ENCODE measurements at regions not wholly inside any gene's neighbourhood (a gene's known extent, or its start where the extent isn't known, plus 50 kb on each side); places are given as distances from the start of the nearest gene placed in this dataset.
"Not testable (repeated sequence)": the region's sequence is repeated elsewhere in the genome, so short reads cannot be mapped to it uniquely, and the experiment has no call there.

DNA sequence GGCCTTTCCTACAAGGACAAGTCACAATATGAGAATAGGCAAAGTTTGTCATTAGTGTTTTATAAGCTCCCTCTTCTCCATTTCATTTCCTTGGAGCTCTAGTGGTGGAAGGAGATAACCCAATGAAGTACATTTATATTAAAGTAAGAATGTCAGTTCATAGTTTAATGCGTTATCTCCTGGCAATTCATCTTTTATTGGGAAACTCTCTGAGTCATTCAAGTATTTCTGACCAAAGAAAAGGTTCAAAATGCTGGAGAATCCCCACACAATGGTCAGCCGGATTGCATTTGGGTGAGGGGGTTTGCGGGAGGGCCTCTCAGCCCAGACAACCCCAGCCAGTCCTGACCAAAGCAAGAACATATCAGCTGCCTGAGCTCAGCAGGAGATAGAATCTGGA is 321.5 kb upstream of the NRP1 start:
- no peak for DNase-seq (ENCODE audit: low spot score)

GRCh38 chr10:33655165-33655815 is 320.8 kb upstream of the NRP1 start:
- DNase-seq (ENCODE audit: low spot score), result no peak

DNA sequence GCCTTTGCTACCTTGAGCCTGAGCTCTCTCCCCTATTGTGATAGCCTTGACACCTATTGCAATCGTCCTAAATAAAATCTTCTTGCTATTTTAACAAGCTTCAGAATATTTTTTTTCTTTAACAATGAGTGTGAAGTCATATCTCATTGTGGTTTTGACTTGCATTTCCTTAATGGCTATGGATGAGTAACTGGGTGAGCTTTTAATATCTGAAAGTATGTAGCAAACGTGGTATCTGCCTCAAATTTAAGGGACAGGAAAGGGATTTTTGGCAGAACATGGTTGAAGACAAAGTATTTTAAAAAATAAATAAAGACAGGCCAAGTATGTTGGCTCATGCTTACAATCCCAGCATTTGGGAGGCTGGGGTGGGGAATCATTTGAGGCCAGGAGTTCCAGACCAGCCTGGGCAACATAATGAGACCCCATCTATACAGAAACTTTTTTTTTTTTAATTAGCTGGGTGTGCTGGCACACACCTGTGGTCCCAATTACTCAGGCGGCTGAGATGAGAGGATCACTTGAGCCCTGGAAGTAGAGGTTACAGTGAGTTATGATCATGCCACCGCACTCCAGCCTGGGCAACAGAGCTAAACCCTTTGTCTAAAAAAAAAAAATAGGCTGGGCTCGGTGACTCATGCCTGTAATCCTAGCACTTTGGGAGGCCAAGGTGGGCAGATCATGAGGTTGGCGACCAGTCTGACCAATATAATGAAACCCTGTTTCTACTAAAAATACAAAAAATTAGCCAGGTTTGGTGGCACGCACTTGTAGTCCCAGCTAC is 319.3 kb upstream of the NRP1 start:
- DNase-seq (ENCODE audit: low spot score), result no peak

DNA sequence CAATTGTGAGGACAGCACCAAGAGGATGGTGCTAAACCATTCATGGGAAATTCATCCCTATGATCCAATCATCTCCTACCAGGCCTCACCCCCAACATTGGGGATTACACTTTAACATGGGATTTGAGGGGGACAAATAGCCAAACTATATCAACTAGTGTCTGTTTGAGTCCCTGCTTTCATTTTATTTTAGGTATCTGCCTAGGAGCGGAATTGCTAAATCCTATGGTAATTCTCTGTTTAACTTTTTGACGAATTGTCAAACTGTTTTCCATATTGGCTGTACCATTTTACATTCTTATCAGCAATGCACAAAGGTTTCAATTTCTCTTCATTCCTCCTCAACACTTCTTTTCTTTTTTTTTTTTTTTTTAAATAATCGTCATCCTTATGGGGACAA is 318.4 kb upstream of the NRP1 start:
- DNase-seq (ENCODE audit: low spot score), result no peak

- DNase-seq (ENCODE audit: low spot score), result not testable (repeated sequence)
Observed at GRCh38 chr10:33650131-33650530, 315.7 kb upstream of the NRP1 start.

- DNase-seq (ENCODE audit: low spot score), result no peak
Observed at GRCh38 chr10:33643042-33643441, 308.6 kb upstream of the NRP1 start.

GRCh38 chr10:33638891-33639290 is 304.4 kb upstream of the NRP1 start:
- no peak for DNase-seq (ENCODE audit: low spot score)

DNA sequence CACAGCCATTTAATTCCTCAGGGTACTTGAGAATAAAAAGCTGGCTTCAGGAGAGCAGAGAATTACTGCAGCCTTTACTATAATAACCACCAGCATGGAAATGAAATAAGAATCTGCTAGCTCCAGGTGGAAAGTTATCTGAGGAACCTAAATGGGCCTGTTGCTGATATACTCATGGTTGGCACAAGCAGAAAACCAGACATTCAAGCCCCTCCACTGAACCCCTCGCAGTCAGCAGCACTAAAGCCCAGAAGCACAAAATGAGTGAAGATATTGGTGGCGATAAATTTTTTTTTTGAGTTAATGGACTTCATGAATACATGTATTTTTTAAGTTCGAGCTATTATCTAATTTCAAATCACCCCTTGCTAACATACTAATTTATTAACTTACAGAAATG is 303.9 kb upstream of the NRP1 start:
- no peak for DNase-seq (ENCODE audit: low spot score)

DNA sequence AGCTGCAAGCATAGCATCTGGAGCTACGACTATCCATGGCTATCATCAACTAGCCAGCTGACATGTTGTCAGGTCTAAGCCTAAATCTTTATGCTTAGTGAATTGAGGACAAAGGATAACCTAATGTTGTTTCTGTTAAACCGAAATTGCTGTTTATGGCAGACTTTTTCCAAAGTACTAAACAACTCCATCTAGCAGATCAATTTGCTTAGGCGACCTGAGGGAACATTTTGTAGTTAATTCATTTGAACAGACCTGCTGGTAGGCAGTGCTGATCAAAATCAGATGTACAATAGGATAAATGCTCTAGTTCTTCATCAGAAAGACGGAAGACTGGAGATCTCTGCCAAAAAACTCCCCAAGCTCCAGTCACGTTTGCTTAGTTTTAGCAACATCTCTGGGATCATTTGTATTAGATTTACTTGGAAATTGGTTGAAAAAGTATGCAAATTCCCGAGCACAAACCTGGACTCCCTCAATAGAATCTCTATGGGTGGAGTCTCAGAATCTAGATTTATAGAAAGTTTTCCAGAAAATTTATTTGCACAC is 301.6 kb upstream of the NRP1 start:
- DNase-seq (ENCODE audit: low spot score), result no peak

- DNase-seq (ENCODE audit: low spot score), result no peak
Observed at GRCh38 chr10:33632432-33632831, 298.0 kb upstream of the NRP1 start.

- DNase-seq (ENCODE audit: low spot score), result no peak
Observed at GRCh38 chr10:33631991-33632390, 297.5 kb upstream of the NRP1 start.

- DNase-seq (ENCODE audit: low spot score), result no peak
Observed at GRCh38 chr10:33630761-33631160, 296.3 kb upstream of the NRP1 start.

GRCh38 chr10:33627611-33628010 is 293.1 kb upstream of the NRP1 start:
- no peak for DNase-seq (ENCODE audit: low spot score)

DNA sequence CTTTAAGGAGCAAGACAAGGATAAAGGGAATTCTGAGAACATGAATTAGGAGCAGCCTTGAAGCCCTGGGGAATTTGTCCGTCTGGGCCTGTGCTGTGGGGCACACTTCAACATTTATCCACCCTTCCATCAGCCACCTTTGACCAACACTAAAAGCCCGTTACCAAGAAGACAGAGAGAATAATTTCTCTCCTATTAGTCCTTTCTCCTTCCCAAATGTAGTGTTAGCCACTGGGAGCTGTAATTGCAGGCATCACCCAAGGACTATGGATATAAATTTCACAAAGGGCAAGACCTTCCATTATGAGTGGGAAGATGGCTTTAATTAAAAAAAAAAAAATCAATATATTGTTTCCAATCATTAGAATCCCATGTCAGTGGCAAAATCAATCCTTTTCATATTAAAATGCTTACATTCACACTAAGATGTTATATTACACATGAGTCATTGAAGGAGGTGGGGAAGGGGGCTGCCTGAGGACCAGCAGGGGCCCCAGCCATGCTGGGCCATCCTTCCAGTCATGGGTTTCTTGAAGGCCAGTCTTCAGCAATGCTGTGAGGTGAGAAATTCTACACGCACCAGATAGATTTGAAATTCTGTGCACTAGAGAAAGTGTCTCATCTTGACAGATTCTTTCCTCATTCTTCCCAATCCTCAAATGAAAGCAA is 292.5 kb upstream of the NRP1 start:
- DNase-seq (ENCODE audit: low spot score), result no peak

DNA sequence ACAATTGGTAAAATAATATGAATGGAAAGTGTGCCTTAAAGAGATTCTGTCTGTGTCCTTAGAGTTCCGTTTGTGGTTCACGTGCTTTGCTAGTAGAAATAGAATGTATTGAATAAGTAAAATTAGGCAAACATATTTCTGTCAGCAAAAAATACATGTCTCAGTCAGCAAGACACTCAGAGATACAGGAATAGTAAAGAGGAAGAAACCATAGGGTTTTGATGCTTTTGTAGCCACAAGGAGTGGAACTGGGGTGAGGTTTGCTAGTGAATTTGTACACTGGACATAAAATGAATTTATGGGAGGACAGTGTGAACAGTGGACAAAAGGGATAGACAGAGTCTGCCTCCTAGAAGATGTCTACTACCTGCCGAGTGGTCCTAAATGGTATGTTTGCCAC is 289.2 kb upstream of the NRP1 start:
- DNase-seq (ENCODE audit: low spot score), result no peak

GRCh38 chr10:33621101-33621500 is 286.6 kb upstream of the NRP1 start:
- DNase-seq (ENCODE audit: low spot score), result no peak

- DNase-seq (ENCODE audit: low spot score), result no peak
Observed at GRCh38 chr10:33618196-33618595, 283.7 kb upstream of the NRP1 start.

- no peak for DNase-seq (ENCODE audit: low spot score)
Observed at GRCh38 chr10:33617381-33618080, 283.1 kb upstream of the NRP1 start.

- no peak for DNase-seq (ENCODE audit: low spot score)
Observed at GRCh38 chr10:33616956-33617355, 282.5 kb upstream of the NRP1 start.

- no peak for DNase-seq (ENCODE audit: low spot score)
Observed at GRCh38 chr10:33612551-33612950, 278.1 kb upstream of the NRP1 start.

GRCh38 chr10:33612116-33612515 is 277.6 kb upstream of the NRP1 start:
- no peak for DNase-seq (ENCODE audit: low spot score)

GRCh38 chr10:33611423-33611822 is 277.0 kb upstream of the NRP1 start:
- DNase-seq (ENCODE audit: low spot score), result no peak

Measured in CD4-positive, alpha-beta T cell treated with Interleukin-15 for 4 hours (primary cell).